ENCODE measurements at regions not wholly inside any gene's neighbourhood (a gene's known extent, or its start where the extent isn't known, plus 50 kb on each side); places are given as distances from the start of the nearest gene placed in this dataset.

GRCh38 chr4:64146030-64146429 lies 263.2 kb downstream of the TECRL start:
- TF ChIP-seq CTCF (IDR thresholded peaks at IDR 0.05): no peak
- intact Hi-C loops (cut with DNase I): no loop called here
- Histone ChIP-seq H3K4me1 (no peaks in the 10 kb centered on the region), H3K27me3 (ENCODE audit: low read depth) (no peaks in the 10 kb centered on the region), H3K4me3 (no peak overlapping the region), H3K27ac (no peak overlapping the region), H3K36me3 (no peaks in the 10 kb centered on the region), H3K9me3 (peaks cover 13% of the 10 kb centered on the region)
- ATAC-seq (no peak), DNase-seq (no peak)

GRCh38 chr4:64144994-64145393 lies 264.3 kb downstream of the TECRL start:
- ATAC-seq (no peak), DNase-seq (no peak)
- peaks cover 13% of the 10 kb centered on the region for H3K9me3 ChIP-seq
- H3K4me3 ChIP-seq: no peak overlapping the region
- no peak overlapping the region for H3K27ac ChIP-seq
- intact Hi-C loops (cut with DNase I): no loop called here
- no peaks in the 10 kb centered on the region for H3K36me3 ChIP-seq
- no peaks in the 10 kb centered on the region for H3K27me3 ChIP-seq (ENCODE audit: low read depth)
- TF ChIP-seq CTCF (IDR thresholded peaks at IDR 0.05): no peak
- no peaks in the 10 kb centered on the region for H3K4me1 ChIP-seq

GRCh38 chr4:64130907-64131306 lies 278.3 kb downstream of the TECRL start:
- H3K27me3 ChIP-seq (ENCODE audit: low read depth): no peaks in the 10 kb centered on the region
- intact Hi-C loops (cut with DNase I): no loop called here
- no peaks in the 10 kb centered on the region for H3K4me1 ChIP-seq
- TF ChIP-seq CTCF (IDR thresholded peaks at IDR 0.05): no peak
- H3K27ac ChIP-seq: no peak overlapping the region
- H3K9me3 ChIP-seq: no peaks in the 10 kb centered on the region
- H3K4me3 ChIP-seq: no peak overlapping the region
- ATAC-seq: no peak
- no peak for DNase-seq
- no peaks in the 10 kb centered on the region for H3K36me3 ChIP-seq

- Histone ChIP-seq H3K4me1 (no peaks in the 10 kb centered on the region), H3K27ac (no peak overlapping the region), H3K36me3 (no peaks in the 10 kb centered on the region), H3K9me3 (no peaks in the 10 kb centered on the region), H3K27me3 (ENCODE audit: low read depth) (no peaks in the 10 kb centered on the region), H3K4me3 (no peak overlapping the region)
- DNase-seq (no peak), ATAC-seq (no peak)
- intact Hi-C loops (cut with DNase I): no loop called here
- TF ChIP-seq CTCF (IDR thresholded peaks at IDR 0.05): no peak
These were observed 283.9 kb downstream of the TECRL start for GRCh38 chr4:64125354-64125753.

GRCh38 chr4:64121803-64122202 lies 287.4 kb downstream of the TECRL start:
- no peak overlapping the region for H3K27ac ChIP-seq
- no peak overlapping the region for H3K4me3 ChIP-seq
- no peak for DNase-seq
- no peak for ATAC-seq
- H3K36me3 ChIP-seq: no peaks in the 10 kb centered on the region
- intact Hi-C loops (cut with DNase I): no loop called here
- no peak for TF ChIP-seq CTCF (IDR thresholded peaks at IDR 0.05)
- H3K9me3 ChIP-seq: no peaks in the 10 kb centered on the region
- no peaks in the 10 kb centered on the region for H3K4me1 ChIP-seq
- no peaks in the 10 kb centered on the region for H3K27me3 ChIP-seq (ENCODE audit: low read depth)

GRCh38 chr4:64105903-64106302 lies 303.3 kb downstream of the TECRL start:
- intact Hi-C loops (cut with DNase I): no loop called here
- Histone ChIP-seq H3K36me3 (no peaks in the 10 kb centered on the region), H3K4me1 (no peaks in the 10 kb centered on the region), H3K9me3 (no peaks in the 10 kb centered on the region), H3K27ac (no peak overlapping the region), H3K27me3 (ENCODE audit: low read depth) (no peaks in the 10 kb centered on the region), H3K4me3 (no peak overlapping the region)
- DNase-seq (no peak), ATAC-seq (no peak)
- TF ChIP-seq CTCF (IDR thresholded peaks at IDR 0.05): no peak

Measured in lower lobe of right lung (tissue), 2 donors.